22Rv1 (cell line): ENCODE measurements at regions not wholly inside any gene's neighbourhood (a gene's known extent, or its start where the extent isn't known, plus 50 kb on each side); places are given as distances from the start of the nearest gene placed in this dataset.

Experiments used
- CTCF ChIP-seq: fragments of 450-650 bp; IDR thresholded peaks from 2 replicates; pipeline ENCODE4 v1.5.1; 2017; ENCODE audit warnings: mild to moderate bottlenecking
- ZFX ChIP-seq: fragments of 450-650 bp; IDR thresholded peaks from 2 replicates; pipeline ENCODE4 v1.6.1; 2017; ENCODE audit warnings: antibody characterized with exemption, borderline replicate concordance

DNA sequence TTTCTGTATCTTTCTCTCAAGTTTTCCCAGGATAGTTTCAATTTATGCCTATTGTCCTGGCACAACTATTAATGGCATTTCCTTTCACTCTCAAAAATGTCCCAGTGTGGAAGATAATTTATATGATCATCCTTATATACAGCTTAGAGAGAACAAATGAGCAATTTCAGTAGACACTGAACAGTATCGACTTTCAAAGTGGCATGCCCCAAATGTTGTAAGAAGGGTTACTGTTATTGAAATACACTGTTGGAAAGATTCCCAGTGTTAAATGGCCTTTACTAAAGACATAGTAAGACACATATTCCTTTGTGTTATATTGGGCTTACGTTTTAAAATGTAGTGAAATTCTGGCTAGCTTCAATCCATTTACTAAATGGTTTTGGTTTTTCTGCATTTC is 202.3 kb upstream of the CDKN3 start:
- TF ChIP-seq CTCF (no peak), ZFX (no peak)
